ENCODE measurements at regions not wholly inside any gene's neighbourhood (a gene's known extent, or its start where the extent isn't known, plus 50 kb on each side); places are given as distances from the start of the nearest gene placed in this dataset.

DNA sequence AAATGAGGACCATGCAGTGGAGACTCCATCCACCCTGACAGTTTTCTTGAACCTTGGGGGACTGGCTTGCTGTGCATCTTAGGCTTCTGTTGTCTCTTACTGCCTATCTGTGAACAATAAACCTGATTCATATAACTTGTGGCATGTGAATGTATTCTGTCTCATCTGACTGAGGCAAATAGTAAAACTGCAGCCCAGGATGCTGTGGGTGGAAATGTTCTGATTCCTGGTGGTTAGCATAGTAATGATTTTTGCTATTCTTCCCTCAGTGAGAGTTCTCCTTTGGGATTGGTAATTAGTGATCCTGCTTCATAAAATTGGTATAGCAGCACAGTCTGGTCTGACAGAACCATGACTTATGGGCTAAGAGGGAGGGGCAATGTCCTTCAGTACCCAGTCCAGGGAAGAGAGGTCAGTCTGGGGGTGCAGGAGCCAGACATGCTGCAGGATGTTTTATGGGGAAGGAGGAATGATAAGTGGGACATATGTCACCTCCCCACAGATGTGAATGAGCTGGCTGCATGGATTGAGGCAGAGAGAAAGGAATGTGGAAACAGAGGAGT lies 147.1 kb downstream of the OR2B2 start:
- TF ChIP-seq FOXP2 (optimal IDR thresholded peaks at IDR 0.05; ENCODE audit: borderline replicate concordance, extremely low read depth, extremely low read length, insufficient read depth) (no peak), TAF1 (IDR thresholded peaks at IDR 0.05; ENCODE audit: borderline replicate concordance, insufficient read depth, low read length) (no peak), SIN3A (IDR thresholded peaks at IDR 0.05; ENCODE audit: borderline replicate concordance, insufficient read depth, low read length) (no peak), POLR2AphosphoS5 (IDR thresholded peaks at IDR 0.05; ENCODE audit: low read depth, low read length) (no peak)
- TF ChIP-seq, protein P1, sequence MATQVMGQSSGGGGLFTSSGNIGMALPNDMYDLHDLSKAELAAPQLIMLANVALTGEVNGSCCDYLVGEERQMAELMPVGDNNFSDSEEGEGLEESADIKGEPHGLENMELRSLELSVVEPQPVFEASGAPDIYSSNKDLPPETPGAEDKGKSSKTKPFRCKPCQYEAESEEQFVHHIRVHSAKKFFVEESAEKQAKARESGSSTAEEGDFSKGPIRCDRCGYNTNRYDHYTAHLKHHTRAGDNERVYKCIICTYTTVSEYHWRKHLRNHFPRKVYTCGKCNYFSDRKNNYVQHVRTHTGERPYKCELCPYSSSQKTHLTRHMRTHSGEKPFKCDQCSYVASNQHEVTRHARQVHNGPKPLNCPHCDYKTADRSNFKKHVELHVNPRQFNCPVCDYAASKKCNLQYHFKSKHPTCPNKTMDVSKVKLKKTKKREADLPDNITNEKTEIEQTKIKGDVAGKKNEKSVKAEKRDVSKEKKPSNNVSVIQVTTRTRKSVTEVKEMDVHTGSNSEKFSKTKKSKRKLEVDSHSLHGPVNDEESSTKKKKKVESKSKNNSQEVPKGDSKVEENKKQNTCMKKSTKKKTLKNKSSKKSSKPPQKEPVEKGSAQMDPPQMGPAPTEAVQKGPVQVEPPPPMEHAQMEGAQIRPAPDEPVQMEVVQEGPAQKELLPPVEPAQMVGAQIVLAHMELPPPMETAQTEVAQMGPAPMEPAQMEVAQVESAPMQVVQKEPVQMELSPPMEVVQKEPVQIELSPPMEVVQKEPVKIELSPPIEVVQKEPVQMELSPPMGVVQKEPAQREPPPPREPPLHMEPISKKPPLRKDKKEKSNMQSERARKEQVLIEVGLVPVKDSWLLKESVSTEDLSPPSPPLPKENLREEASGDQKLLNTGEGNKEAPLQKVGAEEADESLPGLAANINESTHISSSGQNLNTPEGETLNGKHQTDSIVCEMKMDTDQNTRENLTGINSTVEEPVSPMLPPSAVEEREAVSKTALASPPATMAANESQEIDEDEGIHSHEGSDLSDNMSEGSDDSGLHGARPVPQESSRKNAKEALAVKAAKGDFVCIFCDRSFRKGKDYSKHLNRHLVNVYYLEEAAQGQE (IDR thresholded peaks at IDR 0.05; ENCODE audit: insufficient read depth in 1 of 2, low read depth in 2 of 2, low read length in 2 of 2): no peak

DNA sequence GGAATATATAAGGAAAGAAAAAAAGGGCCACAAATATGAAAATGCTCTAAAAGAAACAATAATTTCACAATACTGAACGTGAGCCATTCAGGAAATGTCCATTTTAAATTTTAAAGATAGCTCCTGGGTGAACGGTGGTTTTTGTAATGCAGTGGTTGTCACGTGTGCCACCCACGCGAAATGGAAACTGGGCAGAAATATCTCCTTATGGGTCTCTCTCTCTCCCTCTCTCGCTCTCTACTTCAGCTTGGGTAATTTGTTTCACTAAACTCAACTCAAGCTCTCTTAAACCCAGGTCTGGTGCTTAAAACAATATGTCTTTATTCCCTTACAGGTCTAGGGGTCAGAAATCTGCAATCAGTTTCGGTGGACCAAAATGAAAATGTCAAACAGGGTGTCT lies 150.8 kb downstream of the OR2B2 start:
- no peak for TF ChIP-seq SIN3A (IDR thresholded peaks at IDR 0.05; ENCODE audit: borderline replicate concordance, insufficient read depth, low read length)
- no peak for TF ChIP-seq POLR2AphosphoS5 (IDR thresholded peaks at IDR 0.05; ENCODE audit: low read depth, low read length)
- TF ChIP-seq, protein P1 (IDR thresholded peaks at IDR 0.05; ENCODE audit: insufficient read depth in 1 of 2, low read depth in 2 of 2, low read length in 2 of 2): no peak
- no peak for TF ChIP-seq TAF1 (IDR thresholded peaks at IDR 0.05; ENCODE audit: borderline replicate concordance, insufficient read depth, low read length)
- no peak for TF ChIP-seq FOXP2 (optimal IDR thresholded peaks at IDR 0.05; ENCODE audit: borderline replicate concordance, extremely low read depth, extremely low read length, insufficient read depth)

DNA sequence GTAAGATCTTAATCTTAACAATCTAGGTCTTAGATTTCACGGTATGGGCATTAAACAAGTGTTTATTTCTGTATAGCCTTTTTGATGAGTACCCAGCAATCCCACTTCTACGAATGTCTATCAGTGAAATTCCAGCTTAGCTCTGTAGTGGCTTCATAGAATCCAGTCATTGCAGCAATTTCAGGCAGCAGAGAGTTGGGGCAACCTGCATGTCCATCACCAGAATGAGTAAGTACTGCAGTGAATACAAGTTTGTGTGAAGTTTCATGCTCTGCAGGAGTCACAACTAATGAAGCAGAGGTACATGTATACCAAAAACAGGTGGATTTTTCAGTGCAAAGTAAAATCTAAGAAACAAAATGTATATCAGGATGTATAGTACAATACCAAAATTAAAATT lies 151.7 kb downstream of the OR2B2 start:
- TF ChIP-seq POLR2AphosphoS5 (IDR thresholded peaks at IDR 0.05; ENCODE audit: low read depth, low read length) (no peak), SIN3A (IDR thresholded peaks at IDR 0.05; ENCODE audit: borderline replicate concordance, insufficient read depth, low read length) (no peak), FOXP2 (optimal IDR thresholded peaks at IDR 0.05; ENCODE audit: borderline replicate concordance, extremely low read depth, extremely low read length, insufficient read depth) (no peak), TAF1 (IDR thresholded peaks at IDR 0.05; ENCODE audit: borderline replicate concordance, insufficient read depth, low read length) (no peak)
- TF ChIP-seq, protein P1 (IDR thresholded peaks at IDR 0.05; ENCODE audit: insufficient read depth in 1 of 2, low read depth in 2 of 2, low read length in 2 of 2): no peak

DNA sequence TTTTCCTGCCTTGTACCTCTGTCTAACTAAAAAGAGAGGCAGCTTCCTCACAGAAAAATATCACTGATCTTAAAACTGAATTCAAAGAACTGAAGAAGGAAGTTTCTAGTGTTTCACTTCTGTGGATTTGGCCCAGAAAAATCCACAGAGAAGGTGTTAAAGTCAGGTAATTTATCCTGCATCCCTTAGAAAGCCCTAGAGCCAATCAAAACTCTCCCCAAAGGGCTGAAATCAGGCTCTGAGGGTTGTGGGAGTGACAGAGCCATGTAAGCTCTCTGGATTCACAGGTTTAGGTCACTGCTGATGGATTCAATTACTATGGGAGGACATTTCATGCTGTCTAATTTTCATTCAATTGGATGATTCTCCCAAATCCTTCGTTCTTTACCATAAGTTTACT lies 152.3 kb downstream of the OR2B2 start:
- TF ChIP-seq, protein P1 (IDR thresholded peaks at IDR 0.05; ENCODE audit: insufficient read depth in 1 of 2, low read depth in 2 of 2, low read length in 2 of 2): no peak
- TF ChIP-seq TAF1 (IDR thresholded peaks at IDR 0.05; ENCODE audit: borderline replicate concordance, insufficient read depth, low read length) (no peak), SIN3A (IDR thresholded peaks at IDR 0.05; ENCODE audit: borderline replicate concordance, insufficient read depth, low read length) (no peak), FOXP2 (optimal IDR thresholded peaks at IDR 0.05; ENCODE audit: borderline replicate concordance, extremely low read depth, extremely low read length, insufficient read depth) (no peak), POLR2AphosphoS5 (IDR thresholded peaks at IDR 0.05; ENCODE audit: low read depth, low read length) (no peak)
